GM21526 (cell line): ENCODE measurements at regions not wholly inside any gene's neighbourhood (a gene's known extent, or its start where the extent isn't known, plus 50 kb on each side); places are given as distances from the start of the nearest gene placed in this dataset.
"Not testable (repeated sequence)": the region's sequence is repeated elsewhere in the genome, so short reads cannot be mapped to it uniquely, and the experiment has no call there.

Experiments used
- ATAC-seq: cut with Tn5 transposase; IDR thresholded peaks from one replicate; pipeline ENCODE4 v1.9.1; 2021; ENCODE audit warnings: moderate library complexity; ENCODE audit not compliant: unreplicated experiment, low FRiP score

DNA sequence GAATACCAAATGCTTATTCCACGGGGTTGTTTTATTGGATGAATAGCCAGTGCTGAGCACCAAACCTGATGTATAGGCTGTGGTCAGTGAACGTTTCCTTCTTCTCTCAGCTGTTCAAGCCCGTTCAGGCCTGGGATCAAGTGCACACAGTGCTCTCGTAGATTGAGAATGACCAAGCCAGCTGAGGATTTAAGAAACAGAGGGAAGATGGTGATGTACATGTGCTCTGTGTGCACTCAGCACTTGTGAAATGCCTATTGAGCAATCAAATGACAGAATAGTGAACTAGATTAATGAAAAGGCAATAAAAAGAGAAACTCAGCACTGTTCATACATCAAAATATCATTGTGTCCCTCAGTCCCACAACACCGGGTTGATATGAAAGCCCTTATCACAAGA, 302.5 kb downstream of the BMPER start:
- no peak for ATAC-seq

DNA sequence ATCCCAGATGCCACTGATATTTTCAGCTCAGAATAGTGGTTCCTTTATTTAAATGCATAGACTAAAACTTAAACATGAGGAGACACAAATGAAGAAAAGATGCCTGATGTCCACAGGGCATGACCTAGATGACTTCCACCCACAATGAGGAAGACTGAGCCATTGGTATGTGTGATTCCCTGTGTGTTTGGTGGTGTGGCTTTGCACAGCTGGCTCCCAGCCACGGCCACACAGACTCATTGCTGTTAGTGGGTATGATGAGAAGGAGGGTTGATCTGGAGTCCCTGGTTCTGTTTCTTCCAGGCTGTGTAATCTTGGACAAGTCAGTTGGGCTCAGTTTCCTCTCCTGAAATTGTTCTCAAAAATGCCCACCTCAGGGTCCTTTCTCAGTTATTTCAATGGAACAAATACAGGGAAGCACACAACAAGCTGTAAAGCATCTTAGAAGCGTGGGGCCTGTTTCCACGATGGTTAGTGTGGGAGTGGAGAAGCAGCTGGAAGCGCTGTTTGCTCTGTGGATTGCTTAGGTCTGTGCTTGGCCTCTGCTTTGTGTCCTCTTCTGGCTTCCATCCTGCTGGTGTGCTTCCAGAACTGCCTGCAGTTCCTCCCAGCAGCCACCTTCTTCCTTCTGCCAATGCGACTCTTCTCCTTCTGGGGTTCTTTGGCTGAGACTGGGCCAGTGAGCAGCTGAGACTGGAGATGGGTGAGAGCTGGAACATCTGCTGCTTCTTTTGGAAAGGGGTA, 303.7 kb downstream of the BMPER start:
- no peak for ATAC-seq

DNA sequence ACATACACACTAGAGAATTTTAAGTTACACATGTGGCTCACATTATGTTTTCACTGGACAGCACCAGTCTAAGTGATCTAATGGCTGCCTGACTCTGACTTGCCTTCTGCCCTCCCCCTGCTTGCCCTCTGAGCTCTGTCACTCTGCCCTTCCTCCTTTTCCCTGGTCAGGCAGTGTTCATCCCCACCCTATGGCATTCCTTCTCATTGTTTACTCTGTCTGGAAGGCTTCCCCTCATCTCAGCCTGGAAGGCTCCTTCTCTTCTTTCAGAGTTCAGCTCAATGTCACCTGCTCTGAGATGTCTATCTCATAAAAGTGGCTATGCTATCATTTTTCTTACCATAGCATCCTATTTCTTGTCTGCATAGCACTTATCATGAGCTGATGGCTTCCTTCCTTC, 305.7 kb downstream of the BMPER start:
- ATAC-seq: no peak

DNA sequence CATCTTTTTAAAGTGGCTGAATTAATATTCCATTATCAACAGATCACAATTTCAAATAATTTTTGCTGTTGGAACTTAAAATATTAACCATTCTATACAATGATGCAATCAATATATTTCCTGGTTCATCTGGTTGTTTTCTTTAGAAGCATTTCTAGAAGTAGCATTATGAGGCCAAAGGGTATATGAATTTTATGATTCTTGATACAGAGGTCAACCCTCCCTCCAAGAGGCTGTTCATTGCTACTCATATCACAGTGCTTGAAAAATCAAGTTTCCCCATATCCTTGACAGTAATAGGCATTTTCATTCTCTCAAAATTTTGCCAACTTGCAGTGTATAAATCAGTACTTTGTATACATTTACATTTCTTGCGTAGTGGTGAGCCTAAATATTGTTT, 312.6 kb downstream of the BMPER start:
- ATAC-seq: no peak

DNA sequence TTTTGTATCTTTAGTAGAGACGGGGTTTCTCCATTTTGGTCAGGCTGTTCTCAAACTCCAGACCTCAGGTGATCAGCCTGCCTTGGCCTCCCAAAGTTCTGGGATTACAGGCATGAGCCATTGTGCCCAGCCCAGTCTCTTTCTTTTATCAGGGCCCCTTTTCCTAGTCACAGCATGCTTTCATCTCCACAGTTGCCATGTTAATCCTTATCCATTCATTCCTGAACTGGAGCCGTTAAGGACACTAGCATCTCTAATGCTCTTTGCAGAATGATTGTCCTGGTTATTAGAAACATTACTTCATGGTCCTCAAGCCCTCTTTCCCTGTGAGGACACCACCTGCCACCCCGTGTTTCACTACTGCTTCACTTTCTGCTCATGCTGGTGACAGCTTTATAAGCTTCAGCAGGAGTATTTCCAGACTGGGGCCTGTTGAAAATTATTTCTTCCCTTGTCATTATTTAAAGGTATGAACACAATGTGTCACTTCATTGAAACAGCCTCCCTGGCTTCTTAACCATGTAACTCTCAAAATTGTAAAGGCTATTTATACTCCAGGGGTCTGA, 313.9 kb downstream of the BMPER start:
- no peak for ATAC-seq

DNA sequence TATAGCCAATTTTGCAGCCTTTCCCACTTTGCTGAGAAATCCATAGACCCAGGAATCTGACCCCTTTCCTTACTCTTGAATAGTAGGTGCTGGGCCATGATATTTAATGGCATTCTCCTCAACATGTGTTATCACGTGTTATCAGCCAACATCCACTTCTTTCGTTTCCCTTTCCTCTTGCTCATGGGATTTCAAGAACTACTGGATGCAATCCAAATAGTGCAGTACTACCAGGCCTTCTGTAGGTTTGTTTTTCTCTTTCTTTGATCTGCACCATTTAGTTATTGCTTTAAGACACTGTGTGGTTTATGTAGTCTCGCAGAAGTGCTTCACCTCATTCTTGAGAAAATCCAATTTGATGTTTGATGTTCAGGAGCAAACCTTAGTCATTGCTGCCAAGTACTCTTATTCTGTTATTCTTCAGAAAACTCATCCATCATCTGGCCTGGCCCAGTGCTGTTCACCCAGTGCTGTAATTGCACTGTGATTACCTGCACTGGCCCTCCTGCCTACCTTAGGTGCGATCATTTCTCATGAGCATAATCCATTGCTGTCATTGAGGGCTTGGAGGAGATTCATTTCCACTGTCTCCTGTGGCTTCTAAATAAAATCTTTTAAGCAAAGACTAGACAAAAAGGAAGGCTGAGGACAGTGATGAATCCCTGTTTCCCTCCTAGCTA, 315.3 kb downstream of the BMPER start:
- ATAC-seq: no peak

DNA sequence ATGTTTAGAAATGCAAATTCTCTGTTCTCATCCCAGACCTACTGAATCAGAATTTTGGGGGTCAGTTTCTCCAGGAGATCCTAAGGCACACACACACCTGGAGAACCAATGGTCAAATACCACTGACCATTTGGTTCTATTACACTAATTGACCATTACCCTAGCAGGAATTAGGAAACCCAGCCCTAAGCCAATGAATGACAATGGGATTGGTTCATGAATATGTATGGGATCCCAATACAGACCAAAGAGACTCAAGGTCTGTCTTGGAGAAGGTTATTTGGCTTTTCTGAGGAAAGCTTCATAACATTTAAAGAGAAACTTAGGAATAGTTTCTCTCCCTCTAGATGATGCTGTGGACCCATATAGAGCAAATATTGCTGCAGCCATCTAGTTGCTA, 317.0 kb downstream of the BMPER start:
- no peak for ATAC-seq

DNA sequence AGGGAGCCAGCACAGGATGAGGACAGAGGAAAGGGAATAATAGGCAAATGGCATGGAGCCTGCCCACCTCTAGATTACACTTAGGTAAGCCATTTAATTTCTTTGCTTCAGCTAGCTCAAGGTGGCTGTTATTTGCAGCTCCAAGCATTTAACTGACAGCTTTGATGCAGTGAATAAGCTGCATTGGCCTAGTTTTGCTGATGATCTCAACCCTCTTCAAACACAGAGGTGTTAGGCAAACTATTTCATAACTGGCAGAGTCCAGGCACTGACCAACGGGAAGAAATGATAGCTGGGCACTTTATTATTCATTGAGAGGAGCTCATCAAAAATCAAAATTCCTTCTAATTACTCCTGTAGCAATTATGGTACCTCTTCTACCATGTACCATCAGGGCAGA, 317.4 kb downstream of the BMPER start:
- no peak for ATAC-seq

DNA sequence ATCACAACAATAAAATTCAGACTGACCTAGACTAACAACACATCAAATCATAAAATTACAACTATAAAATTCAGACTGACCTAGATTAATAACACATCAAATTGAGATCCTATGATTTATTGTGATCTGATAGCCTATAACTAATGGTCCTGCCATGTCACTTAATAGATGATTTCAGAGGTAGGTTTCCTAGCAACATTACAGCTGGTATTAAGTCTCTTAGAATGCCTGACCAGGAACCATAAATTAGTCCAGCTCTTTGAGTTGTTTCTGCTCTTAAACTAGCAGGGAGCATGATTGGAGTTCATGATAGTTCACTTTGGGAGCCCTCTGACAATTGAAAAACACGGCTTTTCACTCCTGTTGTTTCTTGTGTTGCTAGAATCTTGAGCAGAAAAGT, 318.9 kb downstream of the BMPER start:
- ATAC-seq: no peak

DNA sequence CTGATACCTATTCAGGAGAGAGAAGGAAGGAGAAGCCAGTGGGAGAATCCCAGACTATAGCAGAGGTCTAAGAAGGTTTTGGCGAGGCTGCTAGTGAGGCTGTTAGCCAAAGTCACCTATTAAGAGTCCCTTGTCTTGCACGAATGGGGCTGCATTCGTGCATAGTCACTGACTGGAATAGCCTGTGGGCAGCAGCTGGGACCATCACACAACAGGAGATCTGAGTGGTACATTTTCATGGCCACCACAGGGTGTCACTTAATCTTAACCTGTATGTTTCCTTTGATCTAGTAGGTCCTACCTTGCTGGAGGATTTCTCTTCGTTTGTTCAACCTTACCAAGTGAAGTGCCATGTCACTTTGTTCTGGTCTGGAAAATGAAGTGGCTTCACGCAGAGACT, 319.9 kb downstream of the BMPER start:
- ATAC-seq: no peak

DNA sequence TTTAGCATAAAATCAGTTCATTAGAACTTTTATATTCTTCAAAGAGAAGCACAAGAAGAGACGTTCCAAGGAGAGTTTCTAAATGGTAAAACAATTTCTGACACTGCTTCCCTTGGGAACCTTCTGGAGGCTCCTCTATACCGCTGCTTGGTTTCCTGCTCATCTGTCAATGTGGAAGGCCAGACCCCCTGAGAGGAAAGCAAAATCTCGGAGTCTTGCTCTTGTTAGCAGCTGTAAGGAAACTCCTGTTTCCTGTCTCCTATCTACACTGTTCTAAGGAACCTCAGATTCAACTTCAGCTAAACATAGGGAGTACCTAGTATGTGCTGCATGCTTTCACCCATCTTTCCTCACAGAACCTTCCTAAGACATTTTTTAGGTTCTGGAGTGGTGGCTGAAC, 322.2 kb downstream of the BMPER start:
- no peak for ATAC-seq

DNA sequence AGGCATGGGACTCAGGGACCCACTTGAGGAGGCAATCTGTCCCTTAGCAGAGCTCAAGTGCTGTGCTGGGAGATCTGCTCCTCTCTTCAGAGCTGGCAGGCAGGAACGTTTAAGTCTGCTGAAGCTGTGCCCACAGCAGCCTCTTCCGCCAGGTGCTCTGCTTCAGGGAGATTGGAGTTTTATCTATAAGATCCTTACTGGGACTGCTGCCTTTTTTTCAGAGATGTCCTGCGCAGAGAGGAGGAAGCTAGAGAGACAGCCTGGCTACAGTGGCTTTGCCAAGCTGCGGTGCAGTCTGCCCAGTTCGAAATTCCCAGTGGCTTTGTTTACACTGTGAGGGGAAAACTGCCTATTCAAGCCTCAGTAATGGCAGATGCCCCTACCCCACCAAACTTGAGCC, 329.8 kb downstream of the BMPER start:
- not testable (repeated sequence) for ATAC-seq

DNA sequence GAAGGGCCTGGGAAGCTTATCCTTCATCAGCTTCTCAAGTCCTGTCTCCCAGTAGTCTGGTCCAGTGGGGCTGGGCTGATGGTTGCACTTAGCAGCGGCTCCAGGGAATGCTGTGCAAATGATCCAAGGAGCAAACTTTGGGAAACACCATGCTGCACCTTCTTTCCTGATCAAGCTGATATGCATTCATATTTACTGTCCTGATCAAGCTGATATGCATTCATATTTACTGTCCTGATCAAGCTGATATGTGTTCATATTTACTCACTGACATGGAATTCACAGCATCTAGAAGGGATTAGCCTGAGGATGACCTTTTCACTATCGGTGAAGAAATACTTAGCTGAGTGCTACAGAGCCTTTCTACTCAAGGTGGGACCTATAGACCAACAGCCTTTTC, 330.7 kb downstream of the BMPER start:
- ATAC-seq: no peak

DNA sequence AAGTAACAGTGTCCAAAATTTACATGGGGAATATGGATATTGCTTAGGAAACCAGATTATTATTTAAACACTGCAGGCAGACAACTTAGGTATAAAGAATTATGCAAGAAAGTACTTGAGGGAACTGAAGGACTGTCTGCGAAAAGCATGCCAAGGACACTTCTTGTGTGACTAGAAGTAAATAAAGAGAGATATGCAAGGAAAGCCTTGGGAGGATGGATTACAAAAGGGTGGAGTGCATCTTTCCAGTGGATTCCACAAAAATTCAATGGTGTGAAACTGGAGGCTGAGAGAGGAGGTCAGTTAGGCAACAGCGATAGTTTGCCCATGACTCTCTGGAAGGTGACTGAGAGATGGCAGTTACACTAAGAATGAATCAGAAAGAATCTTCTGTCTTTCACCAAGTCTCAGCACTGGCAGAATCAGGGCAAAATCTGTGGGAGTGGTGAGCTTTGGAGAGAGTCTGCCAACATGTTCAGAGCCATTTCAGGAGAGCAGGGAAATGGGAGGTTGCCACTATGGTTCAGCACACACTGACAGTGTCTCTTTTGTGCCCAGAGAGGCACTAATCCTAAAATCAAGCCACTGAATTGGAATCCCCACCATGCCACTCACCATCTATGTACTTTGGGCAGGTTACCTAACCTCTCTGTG, 331.6 kb downstream of the BMPER start:
- ATAC-seq: no peak

DNA sequence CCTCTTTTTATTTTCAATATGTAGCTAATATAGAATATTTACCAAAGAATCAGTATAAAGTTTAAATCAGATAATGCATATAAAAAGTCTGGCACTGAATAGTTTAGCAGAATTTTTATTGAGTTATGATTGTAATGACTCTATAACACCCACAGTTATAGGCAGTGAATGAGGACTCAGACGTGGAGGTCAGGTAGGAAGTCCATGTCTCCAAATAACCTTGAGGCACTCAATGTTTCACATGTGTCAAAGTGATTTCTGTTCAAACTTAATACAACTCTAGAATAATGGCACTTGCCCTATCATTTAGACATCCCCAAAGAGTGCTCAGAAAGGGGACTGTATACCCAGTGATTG, 332.1 kb downstream of the BMPER start:
- ATAC-seq: no peak

DNA sequence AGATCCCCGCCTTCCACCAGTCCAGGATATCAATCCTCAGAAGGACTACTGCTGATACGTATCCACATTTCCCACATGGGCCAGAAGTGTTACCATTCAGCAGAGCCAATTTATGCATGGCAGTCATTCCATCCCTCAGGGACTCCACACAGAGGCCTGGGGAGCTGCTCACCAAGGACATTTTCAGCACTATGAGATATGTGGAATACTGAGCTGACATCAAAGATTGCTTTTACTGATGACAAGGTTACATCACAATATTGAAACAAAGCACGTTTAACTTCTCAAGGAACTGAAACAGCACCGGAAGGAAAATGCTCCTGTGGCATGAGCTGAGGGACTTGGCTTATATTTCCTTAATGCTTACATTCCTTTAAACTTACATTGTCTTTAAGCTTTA, 335.1 kb downstream of the BMPER start:
- ATAC-seq: no peak

DNA sequence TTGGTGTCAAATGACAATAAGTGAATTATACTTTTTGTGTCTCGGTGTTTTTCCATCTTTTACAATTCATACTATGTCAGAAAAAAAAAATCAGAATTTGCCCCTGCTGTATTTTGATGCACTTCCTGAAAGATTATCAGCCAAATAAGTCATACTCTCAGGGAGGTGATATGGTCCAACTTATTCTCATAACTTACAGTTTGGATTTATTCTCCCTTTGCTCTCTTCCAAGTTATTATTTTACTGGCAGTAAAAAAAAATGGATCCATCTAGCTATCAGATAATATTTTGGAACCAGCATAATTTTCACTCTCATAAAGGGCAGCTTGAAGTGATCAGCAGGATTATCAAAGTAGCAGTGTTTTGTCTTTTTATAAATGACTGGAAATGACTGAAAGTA, 337.1 kb downstream of the BMPER start:
- ATAC-seq: no peak

DNA sequence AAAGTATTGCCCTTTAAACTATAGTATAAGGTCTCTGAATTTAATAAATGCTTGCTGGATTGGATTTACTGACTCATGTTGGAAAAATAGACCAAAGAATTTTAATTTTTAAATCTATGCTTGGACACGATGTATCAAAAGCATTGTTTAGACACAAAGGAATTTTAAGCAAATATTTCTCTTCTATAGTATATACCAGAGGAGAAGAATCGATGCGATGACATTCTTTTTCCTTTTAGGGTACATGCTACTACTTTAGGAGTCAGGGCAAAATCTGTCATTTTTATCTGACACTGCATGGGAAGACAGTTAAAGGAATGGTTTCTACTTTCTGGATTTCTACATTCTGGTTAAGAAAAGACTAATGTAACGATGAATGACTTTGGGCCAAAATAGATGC, 339.9 kb downstream of the BMPER start:
- no peak for ATAC-seq

DNA sequence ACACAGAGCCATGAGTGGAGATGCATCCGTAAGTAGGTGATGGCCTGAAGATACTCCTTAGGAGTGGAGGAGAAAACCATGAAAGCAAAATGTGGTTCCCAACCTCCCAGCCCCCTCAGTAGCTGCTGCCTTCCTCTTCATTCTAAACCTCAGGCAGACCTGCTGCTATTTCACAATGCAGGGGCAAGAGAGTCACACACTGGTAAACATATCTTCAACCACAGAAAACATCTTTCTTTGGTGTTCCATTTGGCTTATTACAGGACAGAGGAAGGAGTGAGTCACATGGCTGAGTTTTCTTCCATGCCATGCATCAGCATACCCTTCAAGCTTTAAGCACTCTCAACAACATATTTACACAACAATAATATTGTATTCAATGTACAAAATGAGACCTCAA, 342.1 kb downstream of the BMPER start:
- ATAC-seq: no peak

DNA sequence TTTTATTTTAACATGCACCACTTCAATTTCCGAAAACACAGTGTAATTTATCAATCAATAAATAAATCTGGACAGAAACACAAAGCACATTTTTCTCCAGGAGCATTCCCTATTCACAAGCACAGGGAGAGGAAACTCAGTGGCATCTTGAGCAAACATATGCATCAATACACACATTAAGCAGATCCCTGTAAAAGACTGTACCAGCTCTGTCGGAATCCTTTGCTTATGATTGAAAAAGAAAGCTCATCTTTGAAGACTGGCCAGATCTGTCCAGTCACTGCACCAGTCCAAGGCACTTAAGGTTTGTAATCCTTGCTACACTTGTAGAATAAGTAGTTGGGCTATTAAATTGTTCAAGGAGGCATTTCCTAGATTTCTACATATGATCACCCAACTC, 343.9 kb downstream of the BMPER start:
- no peak for ATAC-seq

DNA sequence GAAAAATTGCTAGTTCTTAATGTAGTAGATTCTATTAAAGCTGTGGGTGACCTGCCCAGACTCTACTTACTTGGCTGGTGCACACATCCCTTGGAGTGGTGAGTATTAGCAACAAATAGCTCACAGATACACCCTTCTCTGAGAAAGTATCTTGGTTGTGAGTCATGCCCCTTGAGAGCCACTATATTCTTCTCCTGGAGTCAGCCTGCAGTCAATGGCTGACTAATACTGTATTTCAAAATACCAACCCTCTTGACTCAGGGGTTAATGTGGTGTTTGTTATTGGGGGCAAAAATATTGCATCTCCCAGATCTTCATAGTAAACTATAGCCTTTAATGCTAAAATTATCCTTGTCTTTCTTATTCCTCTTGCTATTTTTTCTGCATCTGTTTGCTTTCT, 354.9 kb downstream of the BMPER start:
- no peak for ATAC-seq

DNA sequence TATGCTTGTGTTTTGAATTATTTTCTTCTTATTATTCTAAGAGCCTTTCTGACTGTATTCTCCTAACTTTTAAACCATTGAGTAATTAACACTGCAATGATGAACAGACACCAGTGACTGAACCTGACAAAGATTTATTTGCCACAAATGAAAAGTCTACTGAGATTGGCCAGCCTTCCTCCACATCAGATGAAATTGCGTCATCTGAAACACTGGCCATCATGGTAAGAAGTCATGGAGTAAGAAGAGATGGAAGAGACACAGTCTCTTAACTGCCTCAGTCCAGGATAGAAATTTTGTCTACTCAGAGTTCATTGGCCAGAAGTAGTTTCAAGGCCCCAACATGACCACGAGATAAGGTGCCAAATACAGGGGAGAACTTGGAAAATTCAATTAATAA, 357.8 kb downstream of the BMPER start:
- ATAC-seq: no peak
